IPS-20b (cell line): ENCODE measurements at regions not wholly inside any gene's neighbourhood (a gene's known extent, or its start where the extent isn't known, plus 50 kb on each side); places are given as distances from the start of the nearest gene placed in this dataset.

Experiments used
- H3K27ac ChIP-seq: one replicate; pipeline ENCODE4 v1.5.1; 2013; ENCODE audit warnings: low read length
- H3K27me3 ChIP-seq: 2 replicates; pipeline ENCODE4 v1.6.1; 2013; ENCODE audit warnings: mild to moderate bottlenecking, low read length, inconsistent platforms; ENCODE audit not compliant: insufficient read depth
- H3K36me3 ChIP-seq: 2 replicates; pipeline ENCODE4 v1.6.1; 2013; ENCODE audit warnings: low read depth, mild to moderate bottlenecking, inconsistent platforms, low read length, moderate library complexity; ENCODE audit not compliant: insufficient read depth
- H3K4me1 ChIP-seq: 2 replicates; pipeline ENCODE4 v1.6.1; 2013; ENCODE audit warnings: mild to moderate bottlenecking, control low read depth, inconsistent platforms, low read length, moderate library complexity; ENCODE audit not compliant: insufficient read depth
- H3K4me3 ChIP-seq: 2 replicates; pipeline ENCODE4 v1.5.1; 2013; ENCODE audit warnings: mild to moderate bottlenecking, low read length, inconsistent platforms
- H3K9ac ChIP-seq: 2 replicates; pipeline ENCODE4 v1.6.1; 2013; ENCODE audit warnings: low read depth, mild to moderate bottlenecking, inconsistent platforms, low read length, moderate library complexity
- H3K9me3 ChIP-seq: 2 replicates; pipeline ENCODE4 v1.6.1; 2013; ENCODE audit warnings: mild to moderate bottlenecking, low read depth, low read length, inconsistent platforms; ENCODE audit not compliant: insufficient read depth

- Histone ChIP-seq H3K9me3 (no peaks in the 10 kb centered on the region), H3K27me3 (no peaks in the 10 kb centered on the region), H3K4me3 (no peak overlapping the region), H3K27ac (no peak overlapping the region), H3K36me3 (no peaks in the 10 kb centered on the region), H3K4me1 (no peaks in the 10 kb centered on the region), H3K9ac (no peak overlapping the region)
These were observed 121.2 kb upstream of the TET2 start for GRCh38 chr4:105025263-105026017.

GRCh38 chr4:105036991-105037390 lies 109.7 kb upstream of the TET2 start:
- Histone ChIP-seq H3K4me3 (no peak overlapping the region), H3K9me3 (no peaks in the 10 kb centered on the region), H3K27me3 (no peaks in the 10 kb centered on the region; the same call in 1 of the 2 replicates), H3K36me3 (no peaks in the 10 kb centered on the region), H3K4me1 (no peaks in the 10 kb centered on the region), H3K27ac (no peak overlapping the region), H3K9ac (no peak overlapping the region)

- no peak overlapping the region for H3K9ac ChIP-seq
- no peaks in the 10 kb centered on the region for H3K9me3 ChIP-seq
- no peaks in the 10 kb centered on the region for H3K27me3 ChIP-seq
These were observed 104.2 kb upstream of the TET2 start for GRCh38 chr4:105042451-105042850.

GRCh38 chr4:105050896-105051295 lies 95.8 kb upstream of the TET2 start:
- Histone ChIP-seq H3K36me3 (no peaks in the 10 kb centered on the region), H3K4me3 (no peak overlapping the region), H3K9me3 (peaks cover 12% of the 10 kb centered on the region; the same call in 1 of the 2 replicates), H3K9ac (no peak overlapping the region), H3K27me3 (no peaks in the 10 kb centered on the region), H3K27ac (no peak overlapping the region), H3K4me1 (no peaks in the 10 kb centered on the region)

More at GRCh38 chr4:105042451-105042850, 104.2 kb upstream of the TET2 start:
- Histone ChIP-seq H3K36me3 (no peaks in the 10 kb centered on the region), H3K4me3 (no peak overlapping the region), H3K27ac (no peak overlapping the region), H3K4me1 (no peaks in the 10 kb centered on the region)

GRCh38 chr4:105057370-105058105 lies 89.1 kb upstream of the TET2 start:
- Histone ChIP-seq H3K4me3 (no peak overlapping the region), H3K27ac (no peak overlapping the region), H3K36me3 (no peaks in the 10 kb centered on the region), H3K9me3 (peaks cover 6% of the 10 kb centered on the region; the same call in 1 of the 2 replicates), H3K27me3 (no peaks in the 10 kb centered on the region), H3K4me1 (peaks cover 13% of the 10 kb centered on the region), H3K9ac (no peak overlapping the region)

GRCh38 chr4:105058177-105058812 lies 88.4 kb upstream of the TET2 start:
- Histone ChIP-seq H3K4me3 (no peak overlapping the region), H3K9me3 (peaks cover under 1% of the 10 kb centered on the region; the same call in 1 of the 2 replicates), H3K9ac (no peak overlapping the region), H3K27ac (no peak overlapping the region), H3K36me3 (no peaks in the 10 kb centered on the region), H3K27me3 (no peaks in the 10 kb centered on the region), H3K4me1 (peaks cover 13% of the 10 kb centered on the region)

GRCh38 chr4:105059337-105059736 lies 87.3 kb upstream of the TET2 start:
- Histone ChIP-seq H3K9ac (no peak overlapping the region), H3K4me1 (peaks cover 13% of the 10 kb centered on the region), H3K4me3 (no peak overlapping the region), H3K27ac (no peak overlapping the region), H3K27me3 (no peaks in the 10 kb centered on the region), H3K36me3 (no peaks in the 10 kb centered on the region), H3K9me3 (no peaks in the 10 kb centered on the region)

GRCh38 chr4:105060628-105061027 lies 86.0 kb upstream of the TET2 start:
- Histone ChIP-seq H3K4me1 (peaks cover 13% of the 10 kb centered on the region), H3K36me3 (no peaks in the 10 kb centered on the region), H3K9ac (no peak overlapping the region), H3K27ac (no peak overlapping the region), H3K27me3 (no peaks in the 10 kb centered on the region), H3K9me3 (no peaks in the 10 kb centered on the region), H3K4me3 (no peak overlapping the region)

- Histone ChIP-seq H3K4me1 (peaks cover 13% of the 10 kb centered on the region), H3K27ac (no peak overlapping the region), H3K4me3 (no peak overlapping the region), H3K36me3 (no peaks in the 10 kb centered on the region), H3K9ac (no peak overlapping the region), H3K27me3 (no peaks in the 10 kb centered on the region), H3K9me3 (no peaks in the 10 kb centered on the region)
These were observed 85.5 kb upstream of the TET2 start for GRCh38 chr4:105061136-105061696.

- no peaks in the 10 kb centered on the region for H3K36me3 ChIP-seq
- no peak overlapping the region for H3K9ac ChIP-seq
- H3K27ac ChIP-seq: no peak overlapping the region
- peaks cover 13% of the 10 kb centered on the region for H3K4me1 ChIP-seq
- H3K27me3 ChIP-seq: no peaks in the 10 kb centered on the region
- no peak overlapping the region for H3K4me3 ChIP-seq
- H3K9me3 ChIP-seq: no peaks in the 10 kb centered on the region
These were observed 84.9 kb upstream of the TET2 start for GRCh38 chr4:105061731-105062130.

GRCh38 chr4:105066401-105066800 lies 80.3 kb upstream of the TET2 start:
- H3K4me3 ChIP-seq: no peak overlapping the region
- H3K27ac ChIP-seq: no peak overlapping the region
- no peaks in the 10 kb centered on the region for H3K9me3 ChIP-seq
- no peak overlapping the region for H3K9ac ChIP-seq
- peaks cover 4% of the 10 kb centered on the region for H3K4me1 ChIP-seq
- H3K36me3 ChIP-seq: no peaks in the 10 kb centered on the region
- no peaks in the 10 kb centered on the region for H3K27me3 ChIP-seq
